Omental fat pad (tissue), 3 donors: ENCODE measurements at regions not wholly inside any gene's neighbourhood (a gene's known extent, or its start where the extent isn't known, plus 50 kb on each side); places are given as distances from the start of the nearest gene placed in this dataset.

Source experiments
- ATAC-seq: fragments of 150-250 bp; one replicate; pipeline ENCODE4 v1.9.1; 2016; ENCODE audit warnings: mild to moderate bottlenecking, moderate library complexity; ENCODE audit not compliant: low FRiP score
- DNase-seq: peaks from one replicate; pipeline ENCODE4 v3.0.0-alpha.2; 2019; ENCODE audit warnings: low spot score
- CTCF ChIP-seq, 3 donors: fragments of 450-650 bp; IDR thresholded peaks; one replicate each; pipeline ENCODE4 v1.5.1; 2016 to 2017; ENCODE audit warnings: antibody characterized with exemption in 3 of 3, mild to moderate bottlenecking in 3 of 3, moderate library complexity in 2 of 3

GRCh38 chr12:5377997-5378592, 53.8 kb upstream of the NTF3 start:
- DNase-seq (no peak), ATAC-seq (no peak)
- no peak for TF ChIP-seq CTCF (IDR thresholded peaks at IDR 0.05)

GRCh38 chr12:5379749-5380496, 52.0 kb upstream of the NTF3 start:
- DNase-seq (no peak), ATAC-seq (no peak)
- TF ChIP-seq CTCF (IDR thresholded peaks at IDR 0.05): no peak
